AG20443 (cell line): ENCODE measurements at regions not wholly inside any gene's neighbourhood (a gene's known extent, or its start where the extent isn't known, plus 50 kb on each side); places are given as distances from the start of the nearest gene placed in this dataset.
"Not testable (repeated sequence)": the region's sequence is repeated elsewhere in the genome, so short reads cannot be mapped to it uniquely, and the experiment has no call there.

ENCODE experiments used
- DNase-seq: peaks from one replicate; pipeline ENCODE4 v3.0.0; 2012; ENCODE audit warnings: low spot score, mixed read lengths

DNA sequence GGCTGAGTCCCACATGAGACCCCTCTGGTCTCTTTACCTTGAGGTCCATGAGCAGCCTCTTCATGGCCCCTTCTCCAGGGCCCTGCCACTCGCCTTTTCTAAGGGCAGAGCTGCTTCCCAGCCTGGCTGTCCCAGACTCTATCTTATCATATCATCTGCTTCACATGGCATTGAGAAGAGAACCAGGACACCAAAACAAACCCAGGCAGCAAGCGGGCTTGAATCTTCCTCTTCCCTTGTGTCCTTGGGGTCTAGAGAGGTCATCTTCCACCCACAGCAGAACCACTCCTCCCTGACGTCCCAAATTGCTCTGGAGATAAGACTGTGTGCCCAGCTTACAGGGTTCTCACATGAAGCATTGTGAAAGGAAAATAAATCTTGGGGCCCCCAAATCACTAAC lies 261.3 kb upstream of the AUTS2 start:
- DNase-seq, result no peak

DNA sequence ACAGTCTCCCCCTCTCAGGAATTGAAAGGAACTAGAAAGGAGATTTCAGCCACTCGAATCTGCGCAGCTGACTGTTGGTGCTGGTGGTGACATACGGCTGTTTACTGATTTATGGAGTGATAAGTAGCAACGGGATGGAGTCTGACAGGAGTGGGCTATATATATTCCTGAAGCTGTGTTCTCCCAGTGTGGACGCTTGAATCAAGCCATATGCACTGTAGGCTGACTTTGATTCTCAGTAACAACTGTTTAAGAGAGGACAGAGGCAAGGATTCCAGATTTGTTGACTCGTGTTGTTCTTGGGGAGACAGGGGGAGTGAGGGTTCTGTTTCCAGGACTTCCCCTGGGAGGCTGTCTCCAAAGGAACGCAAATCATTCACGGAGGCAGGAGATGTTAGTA lies 260.1 kb upstream of the AUTS2 start:
- no peak for DNase-seq

DNA sequence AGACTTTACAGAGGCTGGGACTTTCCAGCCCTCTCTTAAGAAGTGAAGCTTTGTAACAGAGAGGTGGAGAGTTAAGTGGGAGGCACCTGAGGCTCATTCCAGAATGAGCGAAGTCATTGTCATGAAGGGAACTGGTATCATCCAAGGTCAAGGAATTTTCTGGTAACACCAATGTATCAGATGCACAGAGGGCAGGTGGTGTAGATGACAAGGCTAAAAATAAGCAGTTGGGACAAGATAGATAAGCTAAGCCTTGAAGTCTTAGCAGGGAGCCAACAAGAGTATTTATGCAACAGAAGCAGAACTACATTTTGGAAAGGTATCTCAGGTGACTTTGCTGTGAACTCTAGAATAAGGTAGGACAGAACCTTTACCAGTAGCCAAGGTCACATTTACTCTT lies 257.0 kb upstream of the AUTS2 start:
- no peak for DNase-seq

DNA sequence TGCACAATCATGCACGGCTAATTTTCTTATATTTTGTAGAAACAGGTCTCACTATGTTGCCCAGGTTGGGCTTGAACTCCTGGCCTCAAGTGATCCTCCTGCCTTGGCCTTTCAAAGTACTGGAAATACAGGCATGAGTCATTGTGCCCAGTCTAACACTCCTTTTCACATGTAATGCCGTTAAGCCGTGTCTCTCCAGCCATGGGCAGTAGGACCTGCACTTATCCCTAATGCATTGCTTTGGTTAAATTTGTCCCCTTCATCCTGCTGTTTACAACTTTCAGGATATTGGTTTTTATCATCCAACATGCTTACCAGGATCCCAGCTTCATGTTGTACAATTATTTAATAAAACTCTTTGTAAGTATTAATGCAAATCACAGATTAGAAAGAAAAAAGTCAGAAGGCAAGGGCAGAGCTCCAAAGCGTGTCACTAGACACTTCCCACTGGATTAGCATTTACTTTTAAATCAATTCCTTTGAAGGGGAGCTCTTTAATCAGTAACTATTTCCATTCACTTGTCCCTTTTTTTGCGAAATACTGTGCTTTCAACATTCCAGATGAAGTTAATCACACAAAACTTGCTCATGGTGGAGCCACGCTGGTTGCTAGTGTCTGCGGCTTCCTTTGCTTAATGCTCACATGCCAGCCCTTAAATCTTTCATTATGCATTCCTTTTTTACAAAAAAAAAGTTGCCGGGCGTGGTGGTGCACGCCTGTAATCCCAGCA lies 256.0 kb upstream of the AUTS2 start:
- DNase-seq, result peak; percentile 86

DNA sequence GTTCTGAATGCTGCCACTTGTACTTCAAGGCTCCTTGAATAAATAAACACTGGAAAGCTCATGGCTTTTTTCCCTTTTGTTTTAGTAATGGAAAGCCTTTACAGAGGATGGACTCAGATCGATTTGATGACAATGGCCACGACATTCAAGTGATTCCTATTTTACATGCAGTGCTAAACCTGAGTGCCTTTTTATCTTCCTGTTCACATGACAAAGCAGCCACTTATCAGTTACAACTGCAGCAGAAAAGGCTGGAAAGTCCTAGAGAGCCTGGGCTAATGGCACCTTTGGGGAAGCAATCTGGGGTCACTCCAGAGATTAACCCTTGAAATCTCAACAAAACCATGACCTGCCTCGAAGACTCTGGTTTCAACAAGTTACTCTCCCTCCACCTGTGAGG lies 249.0 kb upstream of the AUTS2 start:
- no peak for DNase-seq

DNA sequence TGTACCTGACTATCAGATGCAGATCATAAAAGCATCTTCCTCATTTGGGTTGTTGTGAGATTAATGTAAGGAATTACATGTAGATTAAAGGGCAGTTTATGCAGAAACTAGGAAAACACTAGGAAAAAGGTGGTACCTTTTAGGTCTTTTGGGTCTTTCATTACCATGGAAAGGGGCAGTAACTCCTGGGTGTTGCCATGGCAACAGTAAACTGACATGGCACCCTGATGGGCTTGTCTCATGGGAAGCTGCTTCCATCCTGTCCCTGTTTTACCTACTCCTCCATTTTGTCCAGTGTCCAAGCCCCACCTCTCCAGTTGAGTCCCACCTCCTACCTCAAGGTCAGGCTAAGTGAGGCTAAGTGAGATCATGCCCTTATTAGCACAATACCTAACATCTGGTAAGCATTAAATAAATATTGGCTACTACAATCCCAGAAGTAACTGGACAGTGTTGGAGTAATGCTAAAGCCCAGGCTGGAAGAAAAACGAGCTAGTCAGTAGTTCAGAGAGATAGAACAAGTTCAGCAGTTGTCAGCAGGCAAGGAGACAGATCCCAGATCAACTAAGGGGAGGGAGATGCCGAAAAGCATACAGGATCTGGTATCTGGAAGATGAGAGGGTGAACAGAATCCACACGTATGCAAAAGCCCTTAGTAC lies 240.0 kb upstream of the AUTS2 start:
- DNase-seq, result peak; percentile 19

DNA sequence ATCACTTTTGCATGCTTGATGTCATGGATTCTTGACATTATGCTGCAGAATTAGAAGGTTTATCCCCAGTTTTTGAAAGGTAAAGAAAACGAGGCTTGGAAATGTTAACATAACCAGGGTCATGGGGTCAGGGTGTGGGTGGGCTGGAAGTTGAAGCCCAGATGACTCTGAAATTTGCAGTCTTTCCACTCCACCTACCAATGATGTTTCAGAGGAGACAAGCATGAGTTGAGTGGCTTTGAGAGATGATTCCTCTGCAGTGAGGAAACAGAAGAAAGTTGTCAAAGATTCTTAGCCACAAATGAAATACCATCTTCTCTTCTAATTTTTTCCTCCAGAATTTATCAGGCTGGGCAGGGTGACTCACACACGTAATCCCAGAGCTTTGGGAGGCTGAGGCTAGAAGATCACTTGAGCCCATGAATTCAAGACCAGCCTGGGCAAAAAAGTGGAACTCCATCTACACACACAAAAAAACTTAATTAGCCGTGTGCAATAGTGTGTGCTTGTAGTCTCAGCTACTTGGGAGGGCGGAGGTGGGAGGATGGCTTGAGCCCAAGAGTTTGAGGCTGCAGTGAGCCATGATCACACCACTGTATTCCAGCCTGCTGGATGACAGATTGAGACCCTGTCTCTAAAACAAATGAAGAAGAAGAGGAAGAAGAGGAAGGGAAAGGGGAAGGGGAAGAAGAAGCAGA lies 239.1 kb upstream of the AUTS2 start:
- DNase-seq, result peak; percentile 49

DNA sequence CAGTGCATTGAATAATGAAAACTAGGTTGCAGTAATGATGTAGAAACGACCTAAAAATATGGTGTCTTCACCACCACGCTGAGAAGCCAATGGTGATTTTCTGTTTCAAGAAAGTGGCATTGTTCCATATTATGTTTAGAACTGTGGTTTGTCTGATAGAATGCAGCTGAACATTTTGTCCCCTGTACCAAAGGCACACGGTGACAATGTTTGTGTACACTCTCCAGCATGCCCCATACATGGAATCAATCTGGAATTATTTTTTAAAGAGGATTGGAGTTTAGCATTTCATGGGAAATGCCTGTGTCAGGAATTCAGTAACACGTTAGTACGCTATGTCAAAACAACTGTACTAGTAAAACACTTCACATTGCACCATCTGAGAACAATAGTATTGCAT lies 237.4 kb upstream of the AUTS2 start:
- DNase-seq, result no peak

DNA sequence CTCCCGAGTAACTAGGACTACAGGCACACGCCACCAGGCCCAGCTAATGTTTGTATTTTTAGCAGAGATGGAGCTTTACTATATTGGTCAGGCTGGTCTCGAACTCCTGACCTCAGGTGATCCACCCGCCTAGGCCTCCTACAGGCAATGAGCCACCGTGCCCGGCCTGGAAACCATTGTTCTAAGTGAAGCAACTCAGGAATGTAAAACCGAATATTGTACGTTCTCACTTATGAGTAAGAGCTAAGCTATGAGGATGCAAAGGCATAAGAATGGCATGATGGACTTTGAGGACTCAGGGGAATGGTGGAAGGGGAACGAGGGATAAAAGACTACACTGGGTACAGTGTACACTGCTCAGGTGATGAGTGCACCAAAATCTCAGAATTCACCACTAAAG lies 235.1 kb upstream of the AUTS2 start:
- no peak for DNase-seq

DNA sequence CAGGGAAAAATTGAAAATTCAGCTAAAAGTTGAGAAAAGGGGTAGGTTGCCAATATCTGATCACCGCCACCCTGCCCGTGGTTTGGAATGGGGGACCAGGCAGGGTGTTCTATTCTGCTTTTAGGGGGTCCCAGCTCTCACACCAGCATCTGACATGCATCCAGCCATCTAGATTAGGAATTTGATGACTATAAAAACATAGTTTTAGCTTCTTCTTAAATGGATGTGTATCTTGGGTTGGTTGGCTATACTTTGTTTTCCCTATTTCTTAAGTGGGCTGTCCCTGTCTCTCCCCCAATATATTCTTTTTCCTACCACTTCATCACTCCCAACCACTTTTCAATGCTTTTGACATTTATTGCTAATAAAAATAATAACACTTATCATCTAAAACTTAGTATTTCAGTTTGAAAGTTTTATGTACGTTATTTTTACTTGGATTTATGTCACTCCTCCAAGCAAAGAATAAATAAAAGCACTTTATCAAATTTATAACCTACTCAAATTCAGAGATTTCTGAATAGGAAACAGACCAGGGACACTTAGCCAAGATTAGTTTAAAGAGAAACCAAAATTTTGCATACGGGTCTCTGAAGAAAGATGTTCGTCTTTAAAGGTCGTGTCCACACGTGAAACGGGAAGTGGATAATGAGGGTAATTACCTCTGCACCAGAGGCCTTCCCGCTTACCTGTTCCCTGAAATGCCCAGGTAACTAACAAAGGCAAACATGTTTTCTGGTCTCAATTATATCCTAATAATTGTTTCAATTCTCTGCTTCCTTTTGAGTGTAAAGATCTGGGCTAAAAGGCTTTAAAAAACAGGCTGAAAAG lies 233.2 kb upstream of the AUTS2 start:
- no peak for DNase-seq

DNA sequence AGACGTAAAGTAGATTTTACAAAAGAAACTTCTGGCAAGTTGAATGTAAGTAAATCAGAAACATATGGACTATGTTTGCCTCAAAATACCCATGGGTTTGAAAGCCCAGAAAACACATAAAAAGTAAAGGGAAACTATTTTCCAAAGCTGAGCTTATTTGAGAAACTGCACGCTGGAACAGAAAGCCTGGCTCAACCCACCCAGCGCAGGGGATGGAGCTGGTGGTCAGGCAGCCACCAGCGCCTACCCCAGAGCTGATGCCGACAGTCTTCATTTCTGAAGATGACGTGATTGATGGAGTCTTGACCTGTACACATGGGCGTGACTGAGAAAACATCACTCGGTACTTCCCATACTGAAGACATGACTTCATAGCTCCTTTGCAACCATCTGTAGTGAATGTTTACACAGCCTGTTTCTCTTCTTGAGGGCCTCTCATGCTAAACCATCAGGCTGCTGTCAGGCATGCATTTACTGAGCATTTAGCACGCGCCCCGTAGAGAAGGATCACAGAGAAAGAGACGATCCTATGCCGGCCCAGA lies 232.6 kb upstream of the AUTS2 start:
- DNase-seq, result peak; percentile 60

DNA sequence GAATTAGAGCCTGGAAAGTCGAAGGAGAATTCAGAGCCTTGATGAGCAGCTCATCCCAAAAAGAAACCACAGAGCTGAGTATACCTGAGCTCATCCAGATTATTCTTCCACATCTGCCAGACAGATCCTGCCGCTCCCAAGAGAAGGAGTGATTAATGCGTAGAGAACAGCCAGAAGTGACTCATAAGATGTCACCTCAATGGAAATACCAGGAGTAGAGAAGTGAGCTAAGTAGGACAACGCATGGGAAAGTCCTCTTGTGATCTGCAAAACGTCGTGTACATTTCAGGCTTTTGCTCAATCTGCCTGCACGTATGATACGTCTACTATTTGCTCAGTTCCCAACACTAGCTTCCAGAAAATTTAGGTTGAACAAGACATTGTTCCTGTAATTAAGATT lies 230.5 kb upstream of the AUTS2 start:
- DNase-seq, result peak; percentile 28

DNA sequence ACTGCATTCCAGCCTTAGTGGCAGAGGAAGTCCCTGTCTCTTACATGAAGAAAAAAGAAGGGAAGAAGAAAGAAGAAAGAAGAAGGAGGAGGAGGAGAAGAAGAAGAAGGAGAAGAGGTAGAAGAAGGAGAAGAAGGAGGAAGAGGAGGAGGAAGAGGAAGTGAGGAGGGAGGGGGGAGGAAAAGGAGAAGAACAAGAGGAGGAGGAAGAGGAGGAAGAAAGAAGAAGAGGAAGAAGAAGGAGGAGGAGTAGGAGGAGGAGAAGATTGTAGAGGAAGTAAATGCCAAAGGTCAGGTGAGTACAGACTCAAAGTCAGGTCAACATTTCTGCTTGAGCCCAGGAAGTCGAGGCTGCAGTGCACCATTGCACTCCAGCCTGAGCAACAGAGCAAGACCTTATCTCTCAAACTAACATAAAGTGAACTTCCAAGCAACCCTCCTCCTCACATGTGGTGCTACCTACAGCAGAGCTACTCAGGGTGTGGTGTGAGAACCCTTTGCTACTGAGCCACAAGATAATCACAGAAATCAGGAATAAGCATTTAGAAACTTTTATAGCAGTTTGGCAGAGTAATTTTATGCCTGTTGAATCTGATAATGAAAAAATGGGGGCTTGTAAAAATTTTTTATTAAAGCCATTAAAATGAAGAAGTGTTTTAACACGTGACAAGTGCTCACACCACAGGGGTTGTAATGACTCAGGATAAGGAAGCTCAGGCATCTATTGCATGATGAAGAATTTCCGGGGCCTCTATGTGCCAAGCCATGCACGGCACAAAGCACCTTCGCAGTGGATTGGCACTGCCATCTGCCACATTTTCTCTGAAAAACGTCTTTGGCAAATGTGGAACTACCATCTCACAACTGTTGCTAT lies 224.9 kb upstream of the AUTS2 start:
- DNase-seq, result peak; percentile 75

DNA sequence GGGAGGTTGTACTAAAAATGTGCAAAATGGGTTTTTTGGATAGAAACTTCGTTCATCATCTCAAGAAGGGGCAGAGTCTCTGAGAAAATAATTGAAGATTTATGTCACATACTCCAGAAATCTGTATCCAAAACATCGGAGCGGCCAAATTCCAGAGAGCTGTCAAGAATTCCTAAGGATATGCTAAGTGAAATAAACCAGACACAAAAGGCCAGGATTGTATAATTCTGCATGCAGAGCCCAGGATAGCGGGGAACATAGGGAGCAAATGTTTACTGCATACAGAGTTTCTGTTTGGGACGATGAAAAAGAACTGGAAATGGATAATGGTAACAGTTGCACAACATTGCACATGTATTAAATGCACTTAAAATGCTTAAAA lies 224.2 kb upstream of the AUTS2 start:
- DNase-seq, result peak; percentile 47

DNA sequence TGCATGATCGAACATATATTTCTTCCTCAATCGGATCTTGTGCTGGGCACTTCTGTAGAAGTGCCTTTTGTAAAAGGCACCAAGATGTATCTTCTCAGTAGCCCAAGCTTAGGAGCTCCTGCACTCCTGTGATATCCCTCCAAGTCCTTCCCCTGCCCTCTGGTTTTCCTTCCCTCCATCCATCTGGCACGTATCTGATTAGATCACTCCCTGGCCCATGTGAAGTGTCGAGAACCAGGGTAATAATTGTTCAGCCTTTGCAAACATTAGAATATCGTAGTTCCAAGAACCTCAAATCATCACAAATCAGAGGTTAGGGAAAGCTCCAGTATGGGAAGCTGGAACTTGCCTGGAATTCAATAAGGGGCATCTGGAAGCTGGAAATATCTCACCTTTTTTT lies 221.1 kb upstream of the AUTS2 start:
- no peak for DNase-seq

DNA sequence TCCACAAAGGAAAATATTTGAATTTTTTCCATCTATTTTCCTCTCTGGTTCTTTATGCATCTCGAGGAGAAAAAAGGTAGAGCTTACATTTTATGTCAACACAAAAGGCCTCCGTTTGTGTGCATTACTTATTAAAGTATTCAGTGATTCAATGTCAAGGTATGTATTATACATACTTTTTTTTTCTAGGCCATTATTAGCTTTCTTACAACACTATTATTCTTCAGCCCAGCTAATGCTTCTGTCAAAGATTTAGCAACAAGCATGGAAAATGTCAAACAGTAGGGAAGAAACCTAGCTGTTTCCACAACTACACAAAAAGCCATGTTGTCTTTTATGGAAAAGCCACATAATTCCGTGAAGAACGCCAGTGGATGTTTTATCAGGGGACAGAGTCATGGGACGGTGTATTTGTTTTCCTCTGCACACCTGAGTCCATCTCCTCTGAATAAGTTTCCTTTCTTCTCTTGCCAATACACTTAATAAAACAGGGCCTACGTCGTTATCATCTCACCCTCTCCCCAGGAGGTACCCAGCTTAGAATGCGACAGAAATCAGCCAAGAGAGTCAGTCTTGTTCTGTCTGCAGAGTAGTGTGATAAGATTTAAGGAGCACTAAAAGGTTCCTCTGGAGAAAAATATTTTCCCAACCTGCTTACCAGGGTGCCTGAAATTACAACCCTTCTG lies 209.7 kb upstream of the AUTS2 start:
- DNase-seq, result no peak

DNA sequence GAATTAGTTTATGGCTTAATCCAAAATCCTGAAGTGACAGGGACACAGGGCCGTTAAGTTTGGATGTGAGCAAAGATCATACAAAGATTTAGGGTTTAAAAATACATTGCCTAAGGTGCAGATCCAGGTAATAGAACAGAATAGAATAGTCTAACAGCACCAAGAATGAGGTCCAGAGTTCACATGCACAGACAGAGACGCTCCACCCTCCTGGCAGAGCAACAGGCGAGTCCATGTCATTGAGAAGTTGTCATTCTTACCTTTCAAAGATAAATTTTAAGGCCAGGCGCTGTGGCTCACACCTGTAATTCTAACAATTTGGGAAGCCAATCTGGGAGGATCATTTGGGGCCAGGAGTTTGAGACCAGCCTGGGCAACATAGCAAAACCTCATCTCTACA lies 209.1 kb upstream of the AUTS2 start:
- DNase-seq, result no peak

DNA sequence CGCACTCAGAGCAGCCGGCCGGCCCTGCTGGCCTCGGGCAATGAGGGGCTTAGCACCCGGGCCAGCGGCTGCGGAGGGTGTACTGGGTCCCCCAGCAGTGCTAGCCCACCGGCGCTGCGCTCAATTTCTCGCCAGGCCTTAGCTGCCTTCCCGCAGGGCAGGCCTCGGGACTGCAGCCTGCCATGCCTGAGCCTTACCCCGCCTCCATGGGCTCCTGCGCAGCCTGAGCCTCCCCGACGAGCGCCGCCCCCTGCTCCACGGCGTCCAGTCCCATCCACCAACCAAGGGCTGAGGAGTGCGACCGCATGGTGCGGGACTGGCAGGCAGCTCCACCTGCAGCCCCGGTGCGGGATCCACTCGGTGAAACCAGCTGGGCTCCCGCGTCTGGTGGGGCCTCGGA lies 204.4 kb upstream of the AUTS2 start:
- DNase-seq, result not testable (repeated sequence)

DNA sequence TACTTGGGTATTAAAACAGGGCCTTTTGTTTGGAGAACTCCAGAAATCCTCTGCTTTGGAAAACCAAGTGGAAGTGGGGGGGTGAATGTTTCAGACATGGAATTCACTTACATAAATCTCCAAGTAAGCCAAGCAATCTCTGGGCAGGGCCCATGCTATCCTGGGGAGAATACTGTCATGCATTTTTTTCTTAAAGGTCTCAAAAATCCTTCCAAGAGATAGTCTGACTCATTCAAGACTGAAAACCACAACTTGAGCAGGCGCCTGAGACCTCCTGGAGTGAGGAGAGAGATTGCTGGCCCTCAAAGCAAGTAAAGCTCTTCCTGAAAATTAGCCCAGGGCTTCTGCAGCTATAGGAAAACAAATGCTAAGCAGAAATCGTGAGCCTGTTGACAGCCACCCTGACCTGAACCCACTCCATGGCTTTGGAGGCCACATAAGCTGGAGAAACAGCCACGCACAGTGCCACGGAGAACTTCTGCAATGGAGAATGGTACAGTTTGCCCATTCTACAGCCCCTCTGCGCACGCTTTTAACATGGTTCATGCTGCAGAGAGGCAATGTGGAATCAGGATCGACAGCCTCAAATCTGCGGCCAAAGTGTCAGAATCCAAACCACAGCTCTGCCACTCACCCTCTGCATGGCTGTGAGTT lies 203.1 kb upstream of the AUTS2 start:
- peak; percentile 91 for DNase-seq

DNA sequence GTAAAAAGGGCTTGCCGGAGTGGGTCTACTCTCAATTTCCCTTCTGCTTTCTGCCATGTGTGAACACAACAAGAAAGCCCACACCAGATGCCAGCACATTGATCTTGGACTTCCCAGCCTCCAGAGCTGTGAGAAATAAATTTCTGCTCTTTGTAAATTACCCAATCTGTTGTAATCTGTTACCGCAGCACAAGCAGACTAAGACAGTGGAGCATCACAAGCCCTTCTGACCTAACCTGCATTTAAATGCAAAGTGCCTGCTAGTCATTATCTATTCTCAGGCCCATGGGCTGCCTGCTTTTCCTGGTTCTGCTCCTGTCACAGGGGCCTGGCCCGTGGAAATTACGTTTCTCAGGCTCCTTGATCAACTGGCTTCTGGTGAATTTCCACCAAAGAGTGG lies 199.3 kb upstream of the AUTS2 start:
- no peak for DNase-seq
